Sigmoid colon (tissue), 6 donors: ENCODE measurements at regions not wholly inside any gene's neighbourhood (a gene's known extent, or its start where the extent isn't known, plus 50 kb on each side); places are given as distances from the start of the nearest gene placed in this dataset.
"Not testable (repeated sequence)": the region's sequence is repeated elsewhere in the genome, so short reads cannot be mapped to it uniquely, and the experiment has no call there.

Source experiments
- DNase-seq: peaks from one replicate; pipeline ENCODE4 v3.0.0-alpha.2; 2019
- H3K27ac ChIP-seq, 4 donors: fragments of 200-600 bp; sonication (generic); one replicate each; pipeline ENCODE4 v1.5.1; 2016 to 2019; ENCODE audit warnings: mild to moderate bottlenecking in 1 of 4
- H3K27me3 ChIP-seq, 3 donors: fragments of 200-600 bp; sonication (generic); one replicate each; pipeline ENCODE4 v1.5.1; 2019; ENCODE audit warnings: mild to moderate bottlenecking in 1 of 3
- H3K36me3 ChIP-seq, 4 donors: fragments of 200-600 bp; sonication (generic); one replicate each; pipeline ENCODE4 v1.5.1; 2016 to 2019
- H3K4me1 ChIP-seq, 4 donors: fragments of 200-600 bp; sonication (generic); one replicate each; pipeline ENCODE4 v1.5.1; 2017 to 2019
- H3K4me3 ChIP-seq, 4 donors: fragments of 200-600 bp; sonication (generic); one replicate each; pipeline ENCODE4 v1.5.1; 2017 to 2019; ENCODE audit warnings: mild to moderate bottlenecking in 2 of 4, moderate library complexity in 1 of 4
- H3K9me3 ChIP-seq, 4 donors: fragments of 200-600 bp in 3 of 4; sonication (generic) in 3 of 4; one replicate each; pipeline versions ENCODE4 v1.5.1 to v1.6.1; 2013 to 2019
- CTCF ChIP-seq, 4 experiments: fragments of 450-650 bp in 3 of 4; fragments of 200-600 bp in 1 of 4; IDR thresholded peaks; one replicate each; pipeline ENCODE4 v1.5.1; 2016 to 2019; ENCODE audit warnings: antibody characterized with exemption in 4 of 4, mild to moderate bottlenecking in 3 of 4, moderate library complexity in 2 of 4
- EP300 ChIP-seq, 4 donors: sonication (generic); formaldehyde crosslinking; IDR thresholded peaks; one replicate each; pipeline ENCODE4 v1.6.1; 2017; ENCODE audit warnings: antibody characterized with exemption in 4 of 4
- POLR2A ChIP-seq, 2 donors: fragments of 450-650 bp; IDR thresholded peaks; one replicate each; pipeline ENCODE4 v1.6.1; 2016; ENCODE audit warnings: antibody characterized with exemption in 2 of 2, mild to moderate bottlenecking in 2 of 2, moderate library complexity in 2 of 2
- POLR2AphosphoS5 ChIP-seq, 4 donors: sonication (generic); formaldehyde crosslinking; IDR thresholded peaks; one replicate each; pipeline ENCODE4 v1.6.1; 2017; ENCODE audit warnings: antibody characterized with exemption in 4 of 4
- WGBS, 2 donors: extraction: QIAGEN DNeasy Blood & Tissue Kit; methylation state at CpG; one replicate each; pipeline ENCODE4 v1.1.7; 2013; 5-methylcytosine and 5-hydroxymethylcytosine counted together
- intact Hi-C: fragments of 100-400 bp; cut with DNase I; formaldehyde crosslinking; loops from one replicate; pipeline ENCODE4 v1.15.1; 2023
- donor health status: healthy with polysubstance abuse.
- donor health status: healthy.

DNA sequence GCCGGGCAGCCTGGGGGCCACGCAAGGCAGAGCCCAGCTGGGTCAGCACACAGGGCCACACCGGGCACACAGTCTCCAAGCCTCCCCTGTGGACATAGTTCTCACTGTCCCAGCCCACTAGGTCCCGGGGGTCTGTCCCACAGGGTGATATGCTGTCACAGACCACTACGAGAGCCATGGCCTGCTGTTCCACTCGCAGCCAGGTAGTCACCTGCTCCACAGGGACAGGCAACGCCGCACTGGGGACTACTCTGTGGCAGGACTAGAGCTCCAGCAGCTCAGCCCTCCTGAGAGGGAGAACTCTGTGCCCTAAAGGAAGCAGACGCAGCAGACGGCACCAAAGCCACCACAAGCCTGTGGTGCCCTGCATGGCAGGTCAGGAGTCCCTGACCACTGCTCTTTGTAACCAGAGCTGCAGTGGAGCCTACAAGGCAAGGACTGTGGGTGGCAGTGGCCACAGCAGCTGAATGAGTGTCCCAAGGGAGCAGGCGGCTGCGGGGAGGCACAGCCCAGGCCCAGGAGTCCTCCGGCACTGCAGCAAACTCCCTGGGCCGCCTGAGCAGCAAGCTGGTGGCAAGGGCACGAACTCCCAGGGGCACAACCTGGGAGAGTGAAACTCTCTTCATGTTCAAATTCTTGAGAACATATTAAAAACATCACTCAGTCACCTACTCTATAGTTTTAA lies 171.2 kb upstream of the GRK3 start:
- no peak overlapping the region for H3K27ac ChIP-seq
- no peaks in the 10 kb centered on the region for H3K27me3 ChIP-seq
- intact Hi-C loops = no loop called here
- no peak for TF ChIP-seq CTCF (IDR thresholded peaks at IDR 0.05)
- no peak for TF ChIP-seq POLR2AphosphoS5 (IDR thresholded peaks at IDR 0.05)
- no peak for TF ChIP-seq POLR2A (IDR thresholded peaks at IDR 0.05)
- no peak for TF ChIP-seq EP300 (IDR thresholded peaks at IDR 0.05)
- DNase-seq = no peak
- WGBS, 2 donors = 87 to 91% methylated on average over 15 of the region's 15 CpGs
- peaks cover 0 to 20% (median 17%) of the 10 kb centered on the region in 4 donors for H3K4me1 ChIP-seq
- no peak overlapping the region for H3K4me3 ChIP-seq
- no peaks in the 10 kb centered on the region for H3K36me3 ChIP-seq
- H3K9me3 ChIP-seq = no peaks in the 10 kb centered on the region

GRCh38 chr22:25395468-25395867 lies 169.0 kb upstream of the GRK3 start:
- TF ChIP-seq POLR2AphosphoS5 (IDR thresholded peaks at IDR 0.05) (no peak), EP300 (IDR thresholded peaks at IDR 0.05) (no peak), CTCF (IDR thresholded peaks at IDR 0.05) (no peak), POLR2A (IDR thresholded peaks at IDR 0.05) (no peak)
- Histone ChIP-seq H3K9me3 (no peaks in the 10 kb centered on the region), H3K4me3 (no peak overlapping the region), H3K36me3 (no peaks in the 10 kb centered on the region), H3K27me3 (no peaks in the 10 kb centered on the region), H3K4me1 (peaks cover 0 to 10% (median 8%) of the 10 kb centered on the region in 4 donors), H3K27ac (no peak overlapping the region)
- no peak for DNase-seq
- intact Hi-C loops = no loop called here
- 89 to 96% methylated on average over 8 of the region's 8 CpGs for WGBS, 2 donors

DNA sequence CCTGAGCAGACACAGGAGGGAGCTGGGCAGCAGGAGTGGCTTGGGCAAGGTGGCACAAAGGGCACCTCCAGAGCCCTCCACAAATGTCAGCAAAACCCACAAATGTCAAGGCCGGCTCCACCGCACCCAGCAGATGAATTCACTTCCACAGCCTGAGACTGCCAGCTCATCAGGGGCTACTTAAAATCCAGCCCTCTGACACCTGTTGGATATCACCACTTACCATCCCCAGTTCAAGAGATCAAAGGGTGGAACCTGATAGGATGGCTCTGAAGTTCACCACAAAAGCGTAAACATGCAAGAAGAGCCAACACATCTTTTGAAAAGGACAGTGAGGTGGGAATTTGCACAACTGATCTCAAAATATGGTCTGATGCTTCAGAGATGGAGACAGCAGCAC lies 168.6 kb upstream of the GRK3 start:
- Histone ChIP-seq H3K27me3 (no peaks in the 10 kb centered on the region), H3K27ac (no peak overlapping the region), H3K4me1 (peaks cover 0 to 10% (median 8%) of the 10 kb centered on the region in 4 donors), H3K9me3 (no peaks in the 10 kb centered on the region), H3K4me3 (no peak overlapping the region), H3K36me3 (no peaks in the 10 kb centered on the region)
- no peak for DNase-seq
- TF ChIP-seq POLR2AphosphoS5 (IDR thresholded peaks at IDR 0.05) (no peak), EP300 (IDR thresholded peaks at IDR 0.05) (no peak), CTCF (IDR thresholded peaks at IDR 0.05) (no peak), POLR2A (IDR thresholded peaks at IDR 0.05) (no peak)
- intact Hi-C loops = no loop called here
- WGBS, 2 donors = 85 to 86% methylated on average over 3 of the region's 3 CpGs

DNA sequence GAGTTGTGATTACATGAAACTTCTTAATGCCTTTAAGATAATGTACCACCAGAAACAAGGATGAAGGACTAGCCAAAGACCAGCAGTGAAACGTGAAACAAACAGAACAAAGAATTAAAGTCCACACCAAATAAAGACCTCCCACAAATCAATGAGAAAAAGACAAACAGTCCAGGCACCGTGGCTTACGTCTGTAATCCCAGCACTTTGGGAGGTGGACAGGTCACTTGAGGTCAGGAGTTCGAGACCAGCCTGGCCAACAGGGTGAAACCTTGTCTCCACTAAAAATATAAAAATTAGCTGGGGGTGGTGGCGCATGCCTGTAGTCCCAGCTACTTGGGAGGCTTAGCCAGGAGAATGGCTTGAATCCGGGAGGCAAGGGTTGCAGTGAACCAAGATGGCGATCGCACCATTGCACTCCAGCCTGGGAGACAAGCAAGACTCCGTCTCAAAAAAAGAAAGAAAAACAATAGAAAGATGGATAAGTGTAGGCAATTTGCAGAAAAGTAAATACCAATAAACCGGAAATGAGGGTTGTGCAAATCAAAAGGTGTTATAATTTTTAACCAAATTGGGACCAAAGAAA lies 167.8 kb upstream of the GRK3 start:
- WGBS, 2 donors = 73 to 91% methylated on average over 10 of the region's 10 CpGs
- H3K27ac ChIP-seq = no peak overlapping the region
- no peak for TF ChIP-seq EP300 (IDR thresholded peaks at IDR 0.05)
- no peak for TF ChIP-seq POLR2AphosphoS5 (IDR thresholded peaks at IDR 0.05)
- intact Hi-C loops = no loop called here
- no peak overlapping the region for H3K4me3 ChIP-seq
- no peaks in the 10 kb centered on the region for H3K9me3 ChIP-seq
- no peaks in the 10 kb centered on the region for H3K27me3 ChIP-seq
- H3K4me1 ChIP-seq = peaks cover 0 to 13% (median 12%) of the 10 kb centered on the region in 4 donors
- DNase-seq = no peak
- no peaks in the 10 kb centered on the region for H3K36me3 ChIP-seq

DNA sequence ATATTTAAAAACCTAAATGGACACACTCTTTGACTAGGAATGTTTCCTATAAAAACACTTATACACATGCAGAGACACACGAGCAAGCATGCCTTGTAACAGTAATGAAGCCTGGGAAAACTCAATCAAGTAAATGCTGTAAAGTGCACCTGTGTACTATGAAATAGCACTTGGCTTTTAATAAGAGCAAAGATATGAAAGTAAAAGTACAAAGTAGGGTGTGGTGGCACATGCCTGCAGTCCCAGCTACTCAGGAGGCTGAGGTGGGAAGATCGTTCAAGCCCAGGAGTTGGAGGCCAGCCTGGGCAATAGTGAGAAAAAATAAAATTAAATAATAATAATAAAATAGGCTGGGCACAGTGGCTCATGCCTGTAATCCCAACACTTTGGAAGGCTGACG lies 166.9 kb upstream of the GRK3 start:
- intact Hi-C loops = no loop called here
- Histone ChIP-seq H3K27me3 (no peaks in the 10 kb centered on the region), H3K4me3 (no peak overlapping the region), H3K4me1 (peaks cover 0 to 21% (median 20%) of the 10 kb centered on the region in 4 donors), H3K27ac (no peak overlapping the region), H3K36me3 (no peaks in the 10 kb centered on the region), H3K9me3 (no peaks in the 10 kb centered on the region)
- WGBS, 2 donors = 21 to 64% methylated on average over 3 of the region's 3 CpGs
- TF ChIP-seq POLR2AphosphoS5 (IDR thresholded peaks at IDR 0.05) (no peak), CTCF (IDR thresholded peaks at IDR 0.05) (no peak), POLR2A (IDR thresholded peaks at IDR 0.05) (no peak), EP300 (IDR thresholded peaks at IDR 0.05) (no peak)
- no peak for DNase-seq

DNA sequence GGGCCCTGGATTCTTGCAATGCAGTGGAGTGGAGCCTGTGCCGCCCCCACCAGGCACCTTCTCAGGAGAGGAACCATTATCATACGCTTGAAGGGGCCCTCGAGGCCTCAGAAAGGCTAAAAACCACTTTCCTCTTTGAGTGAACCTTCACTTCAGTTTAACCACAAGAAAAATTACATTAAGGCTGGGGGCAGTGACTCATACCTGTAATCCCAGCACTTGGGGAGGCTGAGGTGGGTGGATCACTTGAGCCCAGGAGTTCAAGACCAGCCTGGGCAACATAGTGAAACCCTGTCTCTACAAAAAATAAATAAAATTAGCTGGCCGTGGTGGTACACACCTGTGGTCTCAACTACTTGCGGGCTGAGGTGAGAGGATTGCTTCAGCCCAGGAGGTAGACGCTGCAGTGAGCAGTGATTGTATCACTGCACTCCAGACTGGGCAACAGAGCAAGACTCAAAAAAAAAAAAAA lies 165.8 kb upstream of the GRK3 start:
- H3K4me1 ChIP-seq = peaks cover 0 to 32% (median 30%) of the 10 kb centered on the region in 4 donors
- DNase-seq, H3K4me3 ChIP-seq, H3K27ac ChIP-seq, H3K36me3 ChIP-seq, H3K9me3 ChIP-seq, H3K27me3 ChIP-seq, intact Hi-C loops: not testable (repeated sequence)
- 67 to 87% methylated on average over 6 of the region's 6 CpGs for WGBS, 2 donors
